PC-3 (cell line): ENCODE measurements at regions not wholly inside any gene's neighbourhood (a gene's known extent, or its start where the extent isn't known, plus 50 kb on each side); places are given as distances from the start of the nearest gene placed in this dataset.

Source experiments
- ATAC-seq: fragments of 200-7000 bp; cut with Tn5 transposase; 2 replicates; pipeline ENCODE4 v1.9.1; 2020; ENCODE audit warnings: mild to moderate bottlenecking, moderate library complexity
- BruUV-seq: library from RNA; stranded (reverse); fragments of 400-500 nt; replicated peaks from 2 replicates; lab custom pipeline; 2021; lab: Mats Ljungman, UMichigan
- CTCF ChIA-PET: fragments of 300-600 bp; sonication (Branson Sonifier 250); formaldehyde crosslinking; loops from one replicate; lab custom pipeline; 2022; ENCODE audit warnings: antibody characterized with exemption; lab: Charles Lee
- POLR2A ChIA-PET: fragments of 300-600 bp; sonication (Branson Sonifier 250); formaldehyde crosslinking; loops from one replicate; lab custom pipeline; 2022; ENCODE audit warnings: antibody characterized with exemption; ENCODE audit not compliant: unreplicated experiment; lab: Charles Lee
- DNase-seq: peaks from one replicate; pipeline ENCODE4 v3.0.0-alpha.2; 2015
- H2AFZ ChIP-seq: fragments of 300-600 bp; sonication (generic); 2 replicates; pipeline ENCODE4 v1.6.0; 2016; ENCODE audit warnings: antibody characterized with exemption, low read length
- H3F3A ChIP-seq: fragments of 300-600 bp; sonication (generic); one replicate; pipeline ENCODE4 v1.6.0; 2017; ENCODE audit warnings: antibody characterized with exemption, low read length, control low read depth, mild to moderate bottlenecking; ENCODE audit not compliant: unreplicated experiment
- H3K27ac ChIP-seq: fragments of 300-600 bp; sonication (generic); 2 replicates; pipeline ENCODE4 v1.5.1; 2016; ENCODE audit warnings: mild to moderate bottlenecking, low read length
- H3K27me3 ChIP-seq: fragments of 300-600 bp; sonication (generic); 2 replicates; pipeline ENCODE4 v1.6.1; 2016; ENCODE audit warnings: low read length, mixed read lengths
- H3K36me3 ChIP-seq: fragments of 300-600 bp; sonication (generic); 2 replicates; pipeline ENCODE4 v1.6.1; 2016; ENCODE audit warnings: low read depth, mixed run types, low read length, mixed read lengths
- H3K4me1 ChIP-seq: fragments of 300-600 bp; sonication (generic); 2 replicates; pipeline ENCODE4 v1.5.1; 2016; ENCODE audit warnings: low read length; ENCODE audit not compliant: insufficient read depth
- H3K4me2 ChIP-seq: fragments of 300-600 bp; sonication (generic); 2 replicates; pipeline ENCODE4 v1.6.0; 2016; ENCODE audit warnings: low read length
- H3K4me3 ChIP-seq: fragments of 300-600 bp; sonication (generic); 2 replicates; pipeline ENCODE4 v1.5.1; 2016; ENCODE audit warnings: mild to moderate bottlenecking, low read length, mixed read lengths
- H3K79me2 ChIP-seq: fragments of 300-600 bp; sonication (generic); 2 replicates; pipeline ENCODE4 v1.6.1; 2017; ENCODE audit warnings: low read length, mixed read lengths
- H3K9ac ChIP-seq: fragments of 300-600 bp; sonication (generic); 2 replicates; pipeline ENCODE4 v1.6.0; 2016; ENCODE audit warnings: mild to moderate bottlenecking, low read length
- H3K9me2 ChIP-seq: fragments of 300-600 bp; sonication (generic); replicated peaks from 2 replicates; pipeline ENCODE4 v1.6.1; 2016; ENCODE audit warnings: mixed run types, low read length, mixed read lengths
- H3K9me3 ChIP-seq: fragments of 300-600 bp; sonication (generic); 2 replicates; pipeline ENCODE4 v1.6.1; 2016; ENCODE audit warnings: low read length, mixed read lengths
- H4K20me1 ChIP-seq: fragments of 300-600 bp; sonication (generic); 2 replicates; pipeline ENCODE4 v1.6.1; 2016; ENCODE audit warnings: low read length, mixed read lengths
- EZH2 ChIP-seq: fragments of 300-600 bp; sonication (generic); IDR thresholded peaks from one replicate; pipeline ENCODE4 v1.6.1; 2017; ENCODE audit warnings: antibody characterized with exemption, mild to moderate bottlenecking, low read length; ENCODE audit not compliant: unreplicated experiment
- EZH2phosphoT487 ChIP-seq: fragments of 300-600 bp; sonication (generic); IDR thresholded peaks from 2 replicates; pipeline ENCODE4 v1.6.1; 2018; ENCODE audit warnings: mild to moderate bottlenecking, antibody characterized with exemption, low read length, borderline replicate concordance
- intact Hi-C: fragments of 100-400 bp; cut with micrococcal nuclease; formaldehyde crosslinking; loops from 2 replicates; pipeline ENCODE4 v1.9.0; 2023
- TF ChIP-seq, protein P1 (sequence below): fragments of 300-600 bp; sonication (generic); conservative IDR thresholded peaks from 2 replicates; pipeline ENCODE4 v1.5.1; 2017; ENCODE audit warnings: antibody characterized with exemption, low read depth, mild to moderate bottlenecking, low read length

DNA sequence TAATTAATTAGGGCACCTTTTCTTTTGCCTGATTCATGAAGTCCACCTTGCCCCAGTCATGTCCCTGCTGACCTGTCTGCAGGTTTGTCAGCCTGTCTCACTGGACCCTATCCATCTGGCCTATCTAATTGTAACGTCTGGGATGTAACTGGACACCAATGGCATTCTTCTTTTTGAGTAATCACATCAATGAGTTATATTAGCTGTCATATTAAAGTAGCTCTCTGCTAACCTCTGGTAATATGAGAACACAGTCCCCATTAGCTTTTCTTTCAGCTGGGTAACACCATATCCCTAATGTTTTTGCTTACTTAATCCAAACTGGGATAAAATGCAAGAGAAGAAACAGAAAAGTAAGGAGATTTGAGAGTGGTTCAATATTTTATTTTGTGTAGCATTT lies 166.2 kb upstream of the VEPH1 start:
- Histone ChIP-seq H2AFZ (no peak overlapping the region), H4K20me1 (no peaks in the 10 kb centered on the region), H3K36me3 (no peaks in the 10 kb centered on the region), H3K27me3 (no peaks in the 10 kb centered on the region), H3F3A (no peaks in the 10 kb centered on the region), H3K9me3 (no peaks in the 10 kb centered on the region), H3K9ac (no peak overlapping the region), H3K79me2 (no peaks in the 10 kb centered on the region), H3K4me3 (no peak overlapping the region), H3K9me2 (no peaks in the 10 kb centered on the region), H3K4me2 (no peak overlapping the region), H3K27ac (no peak overlapping the region), H3K4me1 (peaks cover 9% of the 10 kb centered on the region)
- POLR2A ChIA-PET = no interaction called here
- CTCF ChIA-PET = no interaction called here
- ATAC-seq = peak; percentile 87
- BruUV-seq = no TSS peak
- TF ChIP-seq, protein P1, sequence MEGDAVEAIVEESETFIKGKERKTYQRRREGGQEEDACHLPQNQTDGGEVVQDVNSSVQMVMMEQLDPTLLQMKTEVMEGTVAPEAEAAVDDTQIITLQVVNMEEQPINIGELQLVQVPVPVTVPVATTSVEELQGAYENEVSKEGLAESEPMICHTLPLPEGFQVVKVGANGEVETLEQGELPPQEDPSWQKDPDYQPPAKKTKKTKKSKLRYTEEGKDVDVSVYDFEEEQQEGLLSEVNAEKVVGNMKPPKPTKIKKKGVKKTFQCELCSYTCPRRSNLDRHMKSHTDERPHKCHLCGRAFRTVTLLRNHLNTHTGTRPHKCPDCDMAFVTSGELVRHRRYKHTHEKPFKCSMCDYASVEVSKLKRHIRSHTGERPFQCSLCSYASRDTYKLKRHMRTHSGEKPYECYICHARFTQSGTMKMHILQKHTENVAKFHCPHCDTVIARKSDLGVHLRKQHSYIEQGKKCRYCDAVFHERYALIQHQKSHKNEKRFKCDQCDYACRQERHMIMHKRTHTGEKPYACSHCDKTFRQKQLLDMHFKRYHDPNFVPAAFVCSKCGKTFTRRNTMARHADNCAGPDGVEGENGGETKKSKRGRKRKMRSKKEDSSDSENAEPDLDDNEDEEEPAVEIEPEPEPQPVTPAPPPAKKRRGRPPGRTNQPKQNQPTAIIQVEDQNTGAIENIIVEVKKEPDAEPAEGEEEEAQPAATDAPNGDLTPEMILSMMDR = no peak
- no peak for TF ChIP-seq EZH2
- TF ChIP-seq EZH2phosphoT487 = no peak
- intact Hi-C loops = no loop called here
- DNase-seq = peak; percentile 53

DNA sequence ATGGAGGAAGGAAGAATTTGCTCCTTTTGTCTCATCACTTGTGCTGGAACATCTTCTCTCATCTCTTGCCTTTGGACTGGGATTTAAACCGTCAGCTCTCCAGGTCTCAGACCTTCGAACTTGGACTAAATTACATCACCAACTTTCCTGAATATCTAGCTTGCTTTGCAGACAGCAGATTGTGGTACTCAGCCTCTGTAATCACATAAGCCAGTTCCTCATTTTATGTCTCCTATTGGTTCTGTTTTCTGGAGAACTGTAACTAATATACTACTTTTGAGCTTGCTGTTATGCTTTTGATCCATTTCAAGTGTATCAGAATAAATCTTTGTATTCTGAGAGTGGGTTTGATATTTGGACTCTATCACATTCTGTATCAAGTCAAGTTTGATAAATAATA lies 164.3 kb upstream of the VEPH1 start:
- TF ChIP-seq, protein P1 = no peak
- no peak for TF ChIP-seq EZH2phosphoT487
- TF ChIP-seq EZH2 = no peak
- Histone ChIP-seq H3K4me2 (no peak overlapping the region), H2AFZ (no peak overlapping the region), H3K79me2 (no peaks in the 10 kb centered on the region), H3K9me3 (no peaks in the 10 kb centered on the region), H4K20me1 (no peaks in the 10 kb centered on the region), H3F3A (no peaks in the 10 kb centered on the region), H3K9me2 (no peaks in the 10 kb centered on the region), H3K9ac (no peak overlapping the region), H3K4me3 (no peak overlapping the region), H3K4me1 (peaks cover 9% of the 10 kb centered on the region), H3K27ac (no peak overlapping the region), H3K27me3 (no peaks in the 10 kb centered on the region), H3K36me3 (no peaks in the 10 kb centered on the region)
- ATAC-seq = no peak
- ChIA-PET POLR2A (no interaction called here), CTCF (no interaction called here)
- intact Hi-C loops = no loop called here
- DNase-seq = no peak
- no TSS peak for BruUV-seq

DNA sequence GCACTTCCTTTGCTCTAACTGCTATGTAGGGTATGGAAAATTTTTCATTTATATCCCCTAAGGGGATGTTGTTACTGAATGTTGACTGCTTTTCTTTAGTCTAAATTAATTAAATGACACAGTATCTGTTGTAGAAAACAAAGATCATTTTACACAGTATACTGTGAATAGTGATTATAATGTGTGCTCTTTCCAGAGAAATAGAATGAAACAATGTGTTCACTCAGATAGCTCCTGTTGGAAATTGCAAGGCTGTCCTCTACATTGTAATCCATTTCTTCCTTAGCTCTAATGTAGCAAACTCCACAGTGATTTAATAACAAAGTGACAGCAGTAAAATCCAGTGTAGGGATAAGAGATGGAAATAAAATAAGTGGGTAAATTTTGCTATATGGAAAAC lies 159.0 kb upstream of the VEPH1 start:
- H3K9me3 ChIP-seq = no peaks in the 10 kb centered on the region
- CTCF ChIA-PET = no interaction called here
- no peaks in the 10 kb centered on the region for H3K9me2 ChIP-seq
- no peak overlapping the region for H3K9ac ChIP-seq
- no peak overlapping the region for H3K4me2 ChIP-seq
- no peaks in the 10 kb centered on the region for H3F3A ChIP-seq
- H3K4me1 ChIP-seq = no peaks in the 10 kb centered on the region
- no peak overlapping the region for H3K4me3 ChIP-seq
- no peaks in the 10 kb centered on the region for H4K20me1 ChIP-seq
- H3K79me2 ChIP-seq = no peaks in the 10 kb centered on the region
- no peak overlapping the region for H3K27ac ChIP-seq
- no peaks in the 10 kb centered on the region for H3K27me3 ChIP-seq
- intact Hi-C loops = no loop called here
- no TSS peak for BruUV-seq
- H3K36me3 ChIP-seq = no peaks in the 10 kb centered on the region
- ATAC-seq (no peak), DNase-seq (no peak)
- no peak overlapping the region for H2AFZ ChIP-seq
- TF ChIP-seq, protein P1 = no peak
- TF ChIP-seq EZH2 = no peak
- TF ChIP-seq EZH2phosphoT487 = no peak
- POLR2A ChIA-PET = interaction anchor here (0.6 kb wide), 1 partner anchor 12 kb away, joined by 8 read pairs; no protein-coding TSS in a partner anchor
